Endothelial cell of umbilical vein (primary cell): ENCODE measurements at regions not wholly inside any gene's neighbourhood (a gene's known extent, or its start where the extent isn't known, plus 50 kb on each side); places are given as distances from the start of the nearest gene placed in this dataset.

Experiments
- BruUV-seq: library from RNA; stranded (reverse); fragments of 400-500 nt; replicated peaks from 2 replicates; lab custom pipeline; 2021; lab: Mats Ljungman, UMichigan
- CTCF ChIA-PET: fragments of 300-600, 350-600 bp; sonication (Branson Sonifier 250); formaldehyde crosslinking; loops from one replicate; lab custom pipeline; 2021; ENCODE audit warnings: antibody characterized with exemption, inconsistent platforms; lab: Charles Lee
- POLR2A ChIA-PET: fragments of 300-600, 350-600 bp; sonication (Branson Sonifier 250); formaldehyde crosslinking; loops from one replicate; lab custom pipeline; 2021; ENCODE audit warnings: antibody characterized with exemption, inconsistent platforms; lab: Charles Lee
- DNase-seq: peaks from one replicate; pipeline ENCODE4 v3.0.0-alpha.2; 2011; ENCODE audit warnings: low read depth, low spot score
- FAIRE-seq: peaks from 2 replicates; lab custom pipeline; 2011; peaks lifted over from hg19 to GRCh38; lab: Jason Lieb, UNC
- H2AFZ ChIP-seq: 2 replicates; pipeline ENCODE4 v1.6.0; 2012; ENCODE audit warnings: low read depth, low read length, control low read depth, inconsistent platforms
- H3K27ac ChIP-seq: 2 replicates; pipeline ENCODE4 v1.5.1; 2011; ENCODE audit warnings: low read depth, mild to moderate bottlenecking, control low read depth, low read length, moderate library complexity; ENCODE audit not compliant: insufficient read depth
- H3K27me3 ChIP-seq, 2 experiments: 2 replicates each; pipeline versions ENCODE4 v1.6.0 to v1.6.1; 2011; ENCODE audit warnings: low read length in 2 of 2, mixed read lengths in 1 of 2; ENCODE audit not compliant: control insufficient read depth in 2 of 2, insufficient read depth in 2 of 2
- H3K36me3 ChIP-seq, 2 experiments: 2 replicates in 1 of 2; 3 replicates in 1 of 2; pipeline ENCODE4 v1.5.1; 2011; ENCODE audit warnings: low read length in 2 of 2, mild to moderate bottlenecking in 1 of 2, moderate library complexity in 1 of 2; ENCODE audit not compliant: control insufficient read depth in 2 of 2, insufficient read depth in 2 of 2; ENCODE audit errors: extremely low read depth in 1 of 2
- H3K4me1 ChIP-seq: 3 replicates; pipeline ENCODE4 v1.5.1; 2011; ENCODE audit warnings: mild to moderate bottlenecking, low read length; ENCODE audit not compliant: control insufficient read depth, insufficient read depth; ENCODE audit errors: extremely low read depth
- H3K4me2 ChIP-seq: 2 replicates; pipeline ENCODE4 v1.6.1; 2011; ENCODE audit warnings: low read length, control low read depth, mixed read lengths; ENCODE audit not compliant: insufficient read depth
- H3K4me3 ChIP-seq, 3 experiments: fragments of 200-600 bp in 1 of 3; sonication (generic), shearing (Covaris generic) in 1 of 3; replicated peaks in 1 of 3; 2 replicates each; pipeline ENCODE4 v1.5.1; 2011 to 2016; ENCODE audit warnings: control low read depth in 3 of 3, low read length in 3 of 3, mild to moderate bottlenecking in 2 of 3, inconsistent platforms in 1 of 3, low read depth in 1 of 3, moderate library complexity in 1 of 3; ENCODE audit not compliant: insufficient read depth in 1 of 3
- H3K79me2 ChIP-seq: 2 replicates; pipeline ENCODE4 v1.6.0; 2012; ENCODE audit warnings: low read length, inconsistent platforms; ENCODE audit not compliant: control insufficient read depth, insufficient read depth
- H3K9ac ChIP-seq: replicated peaks from 2 replicates; pipeline ENCODE3; 2011; ENCODE audit warnings: low read length, control low read depth; ENCODE audit not compliant: insufficient read depth; ENCODE audit errors: extremely low read depth
- H3K9me1 ChIP-seq: replicated peaks from 3 replicates; pipeline ENCODE4 v1.6.0; 2011; ENCODE audit warnings: mild to moderate bottlenecking, low read length; ENCODE audit not compliant: control insufficient read depth, insufficient read depth; ENCODE audit errors: extremely low read depth
- H3K9me3 ChIP-seq: replicated peaks from 2 replicates; pipeline ENCODE4 v1.5.1; 2012; ENCODE audit warnings: low read length, inconsistent platforms; ENCODE audit not compliant: control insufficient read depth, insufficient read depth
- H4K20me1 ChIP-seq: replicated peaks from 2 replicates; pipeline ENCODE3; 2011; ENCODE audit warnings: mild to moderate bottlenecking, low read length; ENCODE audit not compliant: control insufficient read depth, insufficient read depth; ENCODE audit errors: extremely low read depth
- EZH2 ChIP-seq: IDR thresholded peaks from 2 replicates; pipeline ENCODE4 v1.6.1; 2012; ENCODE audit warnings: borderline replicate concordance, low read depth, mild to moderate bottlenecking, moderate library complexity, low read length, inconsistent platforms; ENCODE audit not compliant: severe bottlenecking
- FOS ChIP-seq: IDR thresholded peaks from 2 replicates; pipeline ENCODE4 v1.6.1; 2011; ENCODE audit warnings: mild to moderate bottlenecking, low read length, moderate library complexity, borderline replicate concordance; ENCODE audit not compliant: insufficient read depth
- GATA2 ChIP-seq: IDR thresholded peaks from 2 replicates; pipeline ENCODE4 v1.7.0; 2011; ENCODE audit warnings: low read depth, mild to moderate bottlenecking, moderate library complexity, mixed read lengths, low read length; ENCODE audit not compliant: insufficient read length, insufficient read depth
- JUN ChIP-seq: IDR thresholded peaks from 2 replicates; pipeline ENCODE4 v1.6.1; 2011; ENCODE audit warnings: borderline replicate concordance, low read depth; ENCODE audit not compliant: insufficient read length, insufficient read depth
- POLR2A ChIP-seq: IDR thresholded peaks from 2 replicates; pipeline ENCODE4 v1.6.1; 2012; ENCODE audit warnings: low read depth, mild to moderate bottlenecking, control low read depth, low read length
- POLR2AphosphoS5 ChIP-seq: IDR thresholded peaks from 2 replicates; pipeline ENCODE4 v1.6.1; 2012; ENCODE audit warnings: low read depth, mild to moderate bottlenecking, control low read depth, low read length, moderate library complexity; ENCODE audit not compliant: insufficient read depth
- dilution Hi-C: fragments of 300-500 bp; cut with MboI; formaldehyde crosslinking; loops from one replicate; pipeline ENCODE4 v1.15.0; 2019; ENCODE audit warnings: low sequenced_read_pairs; ENCODE audit not compliant: extremely low pct_ligation_motif_present
- intact Hi-C: fragments of 100-400 bp; cut with micrococcal nuclease; formaldehyde crosslinking; loops from one replicate; pipeline ENCODE4 v1.10.0; 2022
- TF ChIP-seq, protein P1 (sequence below), 2 donors: IDR thresholded peaks; 1 replicate in 1 of 2; 2 replicates in 1 of 2; pipeline ENCODE4 v1.5.1; 2011; ENCODE audit warnings: low read length in 2 of 2, mild to moderate bottlenecking in 2 of 2, moderate library complexity in 2 of 2, control low read depth in 1 of 2, inconsistent platforms in 1 of 2, low read depth in 1 of 2; ENCODE audit not compliant: insufficient read depth in 1 of 2; ENCODE audit errors: extremely low read depth in 1 of 2
- TF ChIP-seq, protein P2 (sequence below): IDR thresholded peaks from 2 replicates; pipeline ENCODE4 v1.6.1; 2011; ENCODE audit not compliant: insufficient read depth, insufficient read length

DNA sequence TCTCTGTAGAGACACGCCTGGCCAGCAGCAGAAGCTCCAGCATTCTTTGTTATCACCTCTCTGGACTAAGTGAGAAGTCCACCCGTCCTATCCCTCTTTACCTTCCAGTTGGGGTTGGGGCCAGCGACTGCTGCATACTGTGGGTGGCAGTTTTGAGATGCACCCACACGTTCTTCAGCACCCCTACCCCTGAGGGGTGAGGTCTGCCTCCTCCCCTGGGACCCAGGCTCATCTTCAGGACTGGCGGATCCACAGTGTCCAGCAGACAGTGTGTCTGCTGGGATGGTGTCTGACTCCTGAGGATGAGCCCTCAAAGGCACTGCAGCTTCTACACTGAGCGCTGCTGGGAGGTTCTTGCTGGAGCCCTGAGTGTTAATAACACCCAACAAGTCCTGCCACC lies 78.8 kb downstream of the GADD45G start:
- dilution Hi-C loops (no loop called here), intact Hi-C loops (no loop called here)
- no peaks in the 10 kb centered on the region for H3K79me2 ChIP-seq
- no peaks in the 10 kb centered on the region for H3K9me3 ChIP-seq
- no peak overlapping the region for H3K4me2 ChIP-seq
- ChIA-PET POLR2A (no interaction called here), CTCF (interaction anchor here (1.9 kb wide), 1 partner anchor 81 kb away, joined by 5 read pairs; no protein-coding TSS in a partner anchor)
- no peaks in the 10 kb centered on the region for H4K20me1 ChIP-seq
- no peak for FAIRE-seq
- H3K9ac ChIP-seq, result no peak overlapping the region
- DNase-seq, result no peak
- TF ChIP-seq POLR2AphosphoS5, result no peak
- TF ChIP-seq, protein P1, sequence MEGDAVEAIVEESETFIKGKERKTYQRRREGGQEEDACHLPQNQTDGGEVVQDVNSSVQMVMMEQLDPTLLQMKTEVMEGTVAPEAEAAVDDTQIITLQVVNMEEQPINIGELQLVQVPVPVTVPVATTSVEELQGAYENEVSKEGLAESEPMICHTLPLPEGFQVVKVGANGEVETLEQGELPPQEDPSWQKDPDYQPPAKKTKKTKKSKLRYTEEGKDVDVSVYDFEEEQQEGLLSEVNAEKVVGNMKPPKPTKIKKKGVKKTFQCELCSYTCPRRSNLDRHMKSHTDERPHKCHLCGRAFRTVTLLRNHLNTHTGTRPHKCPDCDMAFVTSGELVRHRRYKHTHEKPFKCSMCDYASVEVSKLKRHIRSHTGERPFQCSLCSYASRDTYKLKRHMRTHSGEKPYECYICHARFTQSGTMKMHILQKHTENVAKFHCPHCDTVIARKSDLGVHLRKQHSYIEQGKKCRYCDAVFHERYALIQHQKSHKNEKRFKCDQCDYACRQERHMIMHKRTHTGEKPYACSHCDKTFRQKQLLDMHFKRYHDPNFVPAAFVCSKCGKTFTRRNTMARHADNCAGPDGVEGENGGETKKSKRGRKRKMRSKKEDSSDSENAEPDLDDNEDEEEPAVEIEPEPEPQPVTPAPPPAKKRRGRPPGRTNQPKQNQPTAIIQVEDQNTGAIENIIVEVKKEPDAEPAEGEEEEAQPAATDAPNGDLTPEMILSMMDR (IDR thresholded peaks at IDR 0.05; ENCODE audit: extremely low read depth in 1 of 2, insufficient read depth in 1 of 2, low read depth in 1 of 2, low read length in 2 of 2), result no peak
- no peak for TF ChIP-seq GATA2
- no peak for TF ChIP-seq POLR2A
- TF ChIP-seq, protein P2, sequence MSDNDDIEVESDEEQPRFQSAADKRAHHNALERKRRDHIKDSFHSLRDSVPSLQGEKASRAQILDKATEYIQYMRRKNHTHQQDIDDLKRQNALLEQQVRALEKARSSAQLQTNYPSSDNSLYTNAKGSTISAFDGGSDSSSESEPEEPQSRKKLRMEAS, result no peak
- TF ChIP-seq JUN, result no peak
- no peak for TF ChIP-seq FOS
- TF ChIP-seq EZH2, result no peak
- H3K27me3 ChIP-seq, result no peaks in the 10 kb centered on the region
- H3K4me1 ChIP-seq, result no peaks in the 10 kb centered on the region
- H3K27ac ChIP-seq, result no peak overlapping the region
- no peak overlapping the region for H3K4me3 ChIP-seq
- no TSS peak for BruUV-seq
- H3K9me1 ChIP-seq, result no peaks in the 10 kb centered on the region
- H2AFZ ChIP-seq, result no peak overlapping the region
- H3K36me3 ChIP-seq, result no peaks in the 10 kb centered on the region
